ENCODE measurements at regions not wholly inside any gene's neighbourhood (a gene's known extent, or its start where the extent isn't known, plus 50 kb on each side); places are given as distances from the start of the nearest gene placed in this dataset.

DNA sequence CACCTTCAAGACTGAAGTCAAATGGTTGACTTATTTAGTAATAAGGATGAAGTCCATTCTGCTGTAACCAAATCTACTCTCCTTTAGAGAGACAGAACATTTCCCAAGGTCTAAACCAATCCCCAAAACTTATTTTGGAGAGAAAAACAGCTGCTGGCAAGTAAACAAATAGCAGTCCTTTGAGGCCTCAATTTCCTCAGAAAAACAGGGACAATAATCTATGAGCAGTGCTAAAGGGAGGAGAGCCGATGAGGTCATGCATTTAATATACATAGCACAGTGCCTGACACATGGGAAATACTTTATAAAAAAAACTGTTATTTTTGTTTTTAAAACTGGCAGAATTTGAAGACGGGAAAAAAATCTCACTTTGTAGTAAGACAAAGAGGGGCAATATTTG, 526.0 kb downstream of the EPM2A start:
- Histone ChIP-seq H3K27me3 (no peaks in the 10 kb centered on the region), H3K27ac (no peak overlapping the region), H3K4me1 (peaks cover 0 to 5% (median 0%) of the 10 kb centered on the region in 4 donors), H3K4me3 (no peak overlapping the region), H3K36me3 (no peaks in the 10 kb centered on the region), H3K9me3 (no peaks in the 10 kb centered on the region)
- peak in 1 of 2 donors; percentile 16 for DNase-seq
- 82 to 88% (median 86%) methylated on average over 2 of the region's 2 CpGs for WGBS, 5 donors
- intact Hi-C loops (cut with DNase I; ENCODE audit: low total_unique reads) = no loop called here
- TF ChIP-seq POLR2A (IDR thresholded peaks at IDR 0.05) (no peak), EP300 (IDR thresholded peaks at IDR 0.05) (no peak), POLR2AphosphoS5 (IDR thresholded peaks at IDR 0.05) (no peak)
- TF ChIP-seq, protein P1, sequence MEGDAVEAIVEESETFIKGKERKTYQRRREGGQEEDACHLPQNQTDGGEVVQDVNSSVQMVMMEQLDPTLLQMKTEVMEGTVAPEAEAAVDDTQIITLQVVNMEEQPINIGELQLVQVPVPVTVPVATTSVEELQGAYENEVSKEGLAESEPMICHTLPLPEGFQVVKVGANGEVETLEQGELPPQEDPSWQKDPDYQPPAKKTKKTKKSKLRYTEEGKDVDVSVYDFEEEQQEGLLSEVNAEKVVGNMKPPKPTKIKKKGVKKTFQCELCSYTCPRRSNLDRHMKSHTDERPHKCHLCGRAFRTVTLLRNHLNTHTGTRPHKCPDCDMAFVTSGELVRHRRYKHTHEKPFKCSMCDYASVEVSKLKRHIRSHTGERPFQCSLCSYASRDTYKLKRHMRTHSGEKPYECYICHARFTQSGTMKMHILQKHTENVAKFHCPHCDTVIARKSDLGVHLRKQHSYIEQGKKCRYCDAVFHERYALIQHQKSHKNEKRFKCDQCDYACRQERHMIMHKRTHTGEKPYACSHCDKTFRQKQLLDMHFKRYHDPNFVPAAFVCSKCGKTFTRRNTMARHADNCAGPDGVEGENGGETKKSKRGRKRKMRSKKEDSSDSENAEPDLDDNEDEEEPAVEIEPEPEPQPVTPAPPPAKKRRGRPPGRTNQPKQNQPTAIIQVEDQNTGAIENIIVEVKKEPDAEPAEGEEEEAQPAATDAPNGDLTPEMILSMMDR (IDR thresholded peaks at IDR 0.05) = no peak

DNA sequence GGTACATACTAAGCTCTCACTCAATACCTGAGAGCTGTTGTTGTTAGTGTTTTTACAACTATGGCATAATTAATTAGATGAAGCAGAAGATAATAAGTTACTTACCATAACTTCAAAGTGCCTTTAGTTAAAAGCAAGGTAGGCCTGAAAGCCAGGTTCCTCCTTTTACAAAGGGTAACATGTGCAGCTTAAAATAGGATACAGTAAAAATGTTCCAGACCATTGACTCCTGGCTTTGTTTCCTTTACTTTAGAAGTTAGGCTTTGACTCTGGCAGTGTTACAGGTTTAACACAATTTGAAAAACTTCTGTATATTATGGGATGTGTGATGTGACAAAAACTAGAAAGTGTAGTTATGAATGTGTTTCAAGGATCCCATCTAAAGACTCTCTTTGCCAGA, 522.5 kb downstream of the EPM2A start:
- intact Hi-C loops (cut with DNase I; ENCODE audit: low total_unique reads) = no loop called here
- Histone ChIP-seq H3K9me3 (no peaks in the 10 kb centered on the region), H3K36me3 (no peaks in the 10 kb centered on the region), H3K4me3 (no peak overlapping the region), H3K27me3 (no peaks in the 10 kb centered on the region), H3K27ac (no peak overlapping the region), H3K4me1 (peaks cover 0 to 5% (median 0%) of the 10 kb centered on the region in 4 donors)
- TF ChIP-seq POLR2AphosphoS5 (IDR thresholded peaks at IDR 0.05) (no peak), POLR2A (IDR thresholded peaks at IDR 0.05) (no peak), EP300 (IDR thresholded peaks at IDR 0.05) (no peak)
- TF ChIP-seq, protein P1 (IDR thresholded peaks at IDR 0.05) = no peak
- DNase-seq = no peak

DNA sequence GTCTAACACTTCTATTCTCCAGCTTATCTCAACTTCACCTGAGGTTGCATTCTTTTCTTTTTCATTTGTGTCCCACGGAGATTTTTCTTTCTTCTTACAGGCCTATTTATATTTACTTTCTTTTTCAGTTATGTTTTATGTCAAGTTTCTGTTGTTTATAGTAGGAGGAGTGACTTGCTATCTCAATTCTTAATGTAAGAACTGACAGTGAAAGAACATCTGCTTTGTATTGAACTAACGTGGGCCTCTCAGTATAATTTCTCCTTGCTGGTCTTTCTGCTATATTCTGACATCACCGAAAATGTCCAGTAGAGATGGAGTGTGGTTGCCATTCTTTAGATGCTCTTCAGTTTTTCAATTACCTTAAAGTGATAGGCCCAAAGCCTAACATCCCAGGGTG, 521.7 kb downstream of the EPM2A start:
- H3K27ac ChIP-seq = no peak overlapping the region
- TF ChIP-seq POLR2A (IDR thresholded peaks at IDR 0.05) (no peak), POLR2AphosphoS5 (IDR thresholded peaks at IDR 0.05) (no peak), EP300 (IDR thresholded peaks at IDR 0.05) (no peak)
- TF ChIP-seq, protein P1 (IDR thresholded peaks at IDR 0.05) = no peak
- H3K4me1 ChIP-seq = peaks cover 0 to 5% (median 0%) of the 10 kb centered on the region in 4 donors
- H3K9me3 ChIP-seq = no peaks in the 10 kb centered on the region
- intact Hi-C loops (cut with DNase I; ENCODE audit: low total_unique reads) = no loop called here
- H3K27me3 ChIP-seq = no peaks in the 10 kb centered on the region
- 44 to 68% (median 56%) methylated on average over 3 of the region's 3 CpGs for WGBS, 5 donors
- DNase-seq = no peak
- no peaks in the 10 kb centered on the region for H3K36me3 ChIP-seq
- no peak overlapping the region for H3K4me3 ChIP-seq

DNA sequence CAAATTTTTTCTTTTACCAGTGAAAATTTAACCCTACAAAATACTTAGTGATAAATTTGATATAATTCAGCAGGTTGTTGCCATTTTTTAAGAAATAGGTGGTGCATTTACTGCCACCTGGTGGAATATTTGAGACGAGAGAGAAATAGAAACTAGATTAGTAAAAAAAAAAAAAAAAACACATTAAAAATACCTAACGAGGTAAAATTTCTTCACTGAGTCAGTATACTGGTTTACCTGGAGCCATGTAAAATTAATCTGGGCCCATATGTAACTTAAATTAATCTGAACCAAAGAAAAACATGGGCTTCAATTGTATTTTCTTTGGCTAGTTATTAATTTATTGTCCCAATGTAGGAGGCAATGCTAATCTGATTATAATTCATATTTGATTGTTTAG, 520.8 kb downstream of the EPM2A start:
- Histone ChIP-seq H3K4me1 (peaks cover 0 to 5% (median 0%) of the 10 kb centered on the region in 4 donors), H3K36me3 (no peaks in the 10 kb centered on the region), H3K9me3 (no peaks in the 10 kb centered on the region), H3K27me3 (no peaks in the 10 kb centered on the region), H3K4me3 (no peak overlapping the region), H3K27ac (no peak overlapping the region)
- intact Hi-C loops (cut with DNase I; ENCODE audit: low total_unique reads) = no loop called here
- WGBS, 5 donors = 0 to 3% (median 0%) methylated on average over 2 of the region's 2 CpGs
- TF ChIP-seq, protein P1 (IDR thresholded peaks at IDR 0.05) = peak in 4 of 7 experiments; percentile 10 to 58 (median 42)
- no peak for TF ChIP-seq EP300 (IDR thresholded peaks at IDR 0.05)
- DNase-seq = peak in 1 of 2 donors; percentile 68
